RKO (cell line): ENCODE measurements at regions not wholly inside any gene's neighbourhood (a gene's known extent, or its start where the extent isn't known, plus 50 kb on each side); places are given as distances from the start of the nearest gene placed in this dataset.

Experiments used
- DNase-seq: peaks from one replicate; pipeline ENCODE4 v3.0.0-alpha.2; 2016; ENCODE audit warnings: low spot score

DNA sequence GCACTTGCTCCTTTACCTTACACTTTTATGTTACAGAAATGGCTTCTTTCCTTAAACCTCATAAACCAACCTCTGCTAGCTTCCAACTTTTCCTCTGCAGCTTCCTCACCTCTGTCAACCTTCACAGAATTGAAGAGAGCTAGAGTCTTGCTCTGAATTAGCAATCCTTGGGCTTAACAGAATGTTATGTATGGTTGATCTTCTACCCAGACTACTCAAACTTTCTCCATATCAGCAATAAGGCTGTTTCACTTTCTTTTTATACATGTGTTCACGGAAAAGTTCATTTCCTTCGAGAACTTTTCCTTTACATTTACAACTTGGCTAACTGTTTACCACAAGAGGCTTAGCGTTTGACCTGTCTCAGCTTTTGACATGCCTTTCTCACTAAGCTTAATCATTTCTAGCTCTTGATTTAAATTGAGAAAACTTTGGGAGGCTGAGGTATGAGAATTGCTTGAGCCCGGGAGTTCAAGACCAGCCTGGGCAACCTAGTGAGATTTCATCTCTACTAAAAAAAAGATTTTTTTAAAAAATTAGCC lies 207.3 kb downstream of the BMP7 start:
- DNase-seq, result no peak

GRCh38 chr20:57060407-57061050 lies 205.9 kb downstream of the BMP7 start:
- DNase-seq, result no peak

DNA sequence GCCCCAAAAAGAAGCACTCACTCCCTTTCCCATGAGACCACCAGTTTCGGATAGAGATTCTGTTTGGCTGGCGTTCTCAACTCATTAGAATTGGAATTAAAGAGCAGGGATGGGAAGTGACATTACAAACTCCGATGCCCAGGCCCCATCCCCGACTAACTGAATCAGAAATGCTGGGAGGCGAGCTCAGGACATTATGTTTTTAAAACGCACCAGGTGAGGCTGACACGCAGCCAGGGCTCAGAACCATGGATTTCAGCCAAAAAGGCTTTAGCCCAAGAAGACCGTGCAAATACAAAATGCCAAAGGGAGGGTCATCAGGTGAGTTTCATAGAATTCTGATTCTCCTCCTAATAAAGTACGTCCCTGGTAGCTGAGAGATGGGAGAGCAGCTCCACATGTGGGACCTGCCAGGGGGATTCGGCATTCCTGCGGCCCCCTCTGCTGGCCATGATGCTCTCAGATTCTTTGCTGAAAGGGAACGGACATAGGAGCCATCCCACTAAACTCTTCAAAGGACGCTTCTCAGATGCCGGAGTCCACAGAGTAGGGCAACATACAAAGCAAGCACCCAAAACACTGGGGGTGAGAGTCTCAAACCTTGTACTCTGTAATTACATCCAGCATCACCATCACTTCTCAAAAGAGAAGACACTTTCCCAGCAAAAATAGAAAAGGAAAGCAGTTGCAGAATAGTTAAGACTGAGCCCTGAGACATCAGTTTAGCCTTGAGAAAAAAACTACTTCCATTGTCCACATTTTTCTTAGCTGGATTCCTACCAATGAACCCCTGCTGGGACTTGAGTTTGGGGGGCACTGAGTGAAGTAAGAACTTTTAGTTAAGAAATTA lies 205.2 kb downstream of the BMP7 start:
- DNase-seq, result peak; percentile 21

DNA sequence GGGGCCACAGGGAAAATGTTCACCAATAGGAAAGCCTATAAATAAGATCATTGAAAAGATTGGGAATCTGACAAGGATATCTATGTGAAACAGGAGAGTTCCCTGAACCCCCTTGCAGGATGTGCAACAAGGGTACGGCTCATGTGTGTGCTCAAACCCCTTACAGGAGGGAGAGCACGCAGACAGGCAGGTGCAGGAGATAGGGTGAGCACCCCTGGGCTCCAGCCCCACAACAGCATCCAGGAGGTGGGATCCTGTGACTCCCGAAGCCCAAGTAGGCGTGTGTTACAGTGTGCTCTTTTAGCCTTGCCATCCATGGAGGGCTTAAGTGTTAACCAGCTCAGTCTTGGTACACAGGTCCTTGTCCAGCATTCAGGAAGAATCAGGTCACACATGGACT lies 204.2 kb downstream of the BMP7 start:
- DNase-seq, result no peak

GRCh38 chr20:57062696-57063270 lies 203.7 kb downstream of the BMP7 start:
- DNase-seq, result no peak

DNA sequence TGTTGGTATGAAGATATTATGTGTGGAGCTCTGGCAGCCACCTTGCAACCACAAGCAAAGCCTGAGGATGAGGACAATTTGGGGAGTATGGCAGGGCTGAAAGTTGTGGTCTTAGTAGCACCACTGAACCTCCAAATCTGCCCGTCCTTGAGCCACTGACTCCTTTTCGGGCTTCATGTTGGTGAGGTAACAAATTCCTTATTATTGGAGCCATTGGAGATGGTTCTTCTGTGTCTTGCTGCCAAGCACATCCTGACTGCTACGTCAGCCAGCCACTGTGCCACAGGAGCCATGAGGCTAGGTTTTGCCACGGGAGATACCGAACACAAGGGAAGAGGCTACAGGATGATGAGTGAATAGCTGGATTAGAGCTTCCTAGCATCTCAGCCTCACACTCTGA lies 201.6 kb downstream of the BMP7 start:
- DNase-seq, result no peak

- DNase-seq, result no peak
Observed at GRCh38 chr20:57065646-57066045, 200.8 kb downstream of the BMP7 start.

DNA sequence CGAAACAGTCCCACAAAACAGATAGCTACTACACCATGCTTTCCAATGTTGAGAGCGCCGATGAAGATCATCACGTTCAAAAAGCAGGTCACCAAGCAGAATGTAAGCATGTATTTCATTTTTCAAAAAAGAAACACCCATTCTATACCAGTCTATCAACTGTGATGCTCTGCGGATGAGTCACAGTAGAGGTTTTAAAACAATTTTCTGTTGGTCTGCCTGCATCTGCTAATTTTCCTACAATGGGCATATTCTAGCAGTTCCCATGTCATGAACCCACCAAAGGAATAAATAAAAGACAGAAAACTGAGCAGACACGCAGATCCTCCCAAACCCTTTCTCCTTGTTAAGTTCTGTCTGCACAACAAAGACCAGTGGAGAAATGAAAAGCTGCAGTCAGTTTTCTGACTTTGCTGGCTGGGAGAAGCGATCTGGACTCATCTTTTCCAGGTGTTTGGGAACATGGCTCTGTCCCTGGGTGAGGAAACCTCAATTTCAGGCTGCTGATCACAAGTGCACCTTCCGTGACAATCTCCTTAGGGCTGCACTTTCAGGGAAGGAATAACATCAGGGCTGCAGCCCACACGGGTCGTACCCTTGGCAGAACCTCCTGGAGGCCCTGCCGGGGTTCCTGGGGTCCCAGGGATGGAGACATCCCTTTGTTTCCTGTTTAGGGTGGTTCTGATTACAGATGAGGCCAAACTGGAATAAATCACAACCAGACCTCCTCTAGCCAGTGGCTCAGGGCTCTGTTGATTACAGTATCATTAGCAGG lies 200.1 kb downstream of the BMP7 start:
- DNase-seq, result no peak

DNA sequence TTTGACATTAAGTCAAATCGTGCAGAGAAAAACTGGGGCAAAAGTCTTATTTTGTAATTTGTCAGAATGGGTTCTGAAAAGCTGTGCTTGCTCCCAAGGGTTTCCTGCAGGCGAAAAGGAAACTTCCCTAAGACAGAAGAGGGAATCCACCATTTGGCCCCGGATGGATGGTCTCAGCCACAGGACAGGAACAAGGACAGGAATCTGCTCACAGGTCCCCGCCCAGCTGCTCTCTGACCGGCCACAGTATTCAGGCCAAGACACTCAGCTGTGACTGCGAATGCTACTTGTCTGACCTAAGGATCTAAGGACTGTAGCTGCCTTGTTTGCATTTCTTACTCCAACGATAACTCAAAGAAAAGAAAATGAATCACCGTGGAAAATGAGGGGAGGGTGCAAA lies 197.0 kb downstream of the BMP7 start:
- no peak for DNase-seq

DNA sequence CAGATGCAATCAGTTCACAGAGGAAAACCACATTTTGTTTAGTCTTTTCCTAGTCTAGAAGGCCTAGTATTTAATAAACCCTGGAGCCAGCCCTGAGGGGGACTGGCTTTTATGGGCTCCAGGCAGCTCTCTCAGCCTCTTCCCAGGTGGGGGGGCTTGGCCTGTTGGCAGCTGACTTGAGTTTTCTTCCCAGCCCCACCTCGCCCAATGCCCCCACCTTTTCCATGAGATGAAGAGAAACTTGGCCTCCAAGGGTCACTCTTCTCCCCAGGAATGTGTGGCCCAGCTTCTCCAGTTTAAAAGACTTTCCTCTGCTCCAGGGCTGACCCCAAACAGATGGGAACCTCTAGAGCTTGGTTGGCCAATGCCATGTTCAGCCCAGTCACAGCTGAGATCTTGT lies 196.1 kb downstream of the BMP7 start:
- no peak for DNase-seq

GRCh38 chr20:57071283-57071731 lies 195.1 kb downstream of the BMP7 start:
- no peak for DNase-seq

DNA sequence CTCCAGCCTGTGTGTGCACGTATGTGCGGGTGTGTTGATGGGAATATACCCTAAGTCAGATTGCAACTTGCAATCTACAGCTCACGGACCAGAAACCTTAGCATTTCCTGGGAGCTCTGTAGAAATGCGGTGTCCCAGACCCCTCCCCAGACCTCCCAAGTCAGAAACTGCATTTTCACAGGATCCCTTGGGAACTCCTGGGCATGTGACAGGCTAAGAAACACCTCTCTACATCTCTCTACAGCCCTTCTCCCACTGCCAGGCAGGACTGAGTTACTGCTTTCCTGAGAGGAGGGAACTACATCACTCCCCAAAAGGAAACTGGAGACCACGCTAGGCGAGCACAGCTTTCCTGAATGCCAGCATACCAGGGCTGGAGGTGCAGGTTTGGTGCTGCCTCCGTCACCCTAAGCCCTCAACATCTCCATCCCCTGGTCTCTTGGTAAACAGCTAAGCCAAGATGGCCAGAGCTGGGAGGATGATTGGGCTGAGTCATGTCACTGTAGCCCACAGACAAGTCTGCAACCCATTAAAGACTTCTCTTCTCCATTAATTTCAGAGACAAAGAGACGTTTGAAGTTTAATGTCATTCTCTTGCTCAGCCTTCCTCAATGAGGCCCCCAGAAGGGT lies 194.4 kb downstream of the BMP7 start:
- DNase-seq, result no peak

- no peak for DNase-seq
Observed at GRCh38 chr20:57073402-57073801, 193.0 kb downstream of the BMP7 start.

DNA sequence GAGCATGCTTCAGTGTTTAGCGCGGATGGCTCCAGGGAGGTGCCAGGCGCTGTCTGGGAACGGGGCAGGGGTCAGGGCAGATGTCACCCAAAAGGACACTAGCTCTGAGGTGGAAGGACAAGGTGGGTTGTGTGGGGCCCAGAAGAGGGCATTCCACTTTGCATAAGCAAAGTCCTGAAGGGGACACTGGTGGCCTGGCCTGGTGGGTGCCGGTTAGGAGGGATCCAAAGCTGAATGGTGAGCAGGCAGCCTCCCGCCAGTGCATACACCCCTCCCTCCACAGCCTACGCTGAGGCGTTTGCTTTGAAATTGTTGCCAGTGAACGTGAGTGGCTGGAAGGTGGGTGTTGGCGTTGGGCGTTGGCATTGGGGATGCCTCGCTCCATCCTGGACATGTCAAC lies 192.1 kb downstream of the BMP7 start:
- DNase-seq, result no peak

DNA sequence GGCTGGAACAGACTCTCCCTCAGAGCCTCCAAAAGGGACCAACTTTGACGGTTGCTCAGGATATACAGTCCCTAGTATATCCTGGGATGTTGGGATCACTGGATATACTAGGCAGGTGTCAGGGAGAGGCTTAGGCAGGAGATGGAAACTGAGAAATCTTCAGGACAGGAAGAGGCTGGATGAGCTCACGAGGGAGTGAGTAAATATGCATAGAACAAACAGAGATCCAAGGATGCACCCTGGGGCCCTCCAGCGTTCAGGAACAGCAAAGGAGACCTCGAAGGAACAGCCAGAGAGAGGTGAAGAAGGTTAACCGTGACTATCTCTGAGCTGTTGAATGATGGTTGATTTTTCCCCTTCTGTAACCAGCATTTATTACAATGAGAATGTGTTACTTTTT lies 191.3 kb downstream of the BMP7 start:
- DNase-seq, result no peak

DNA sequence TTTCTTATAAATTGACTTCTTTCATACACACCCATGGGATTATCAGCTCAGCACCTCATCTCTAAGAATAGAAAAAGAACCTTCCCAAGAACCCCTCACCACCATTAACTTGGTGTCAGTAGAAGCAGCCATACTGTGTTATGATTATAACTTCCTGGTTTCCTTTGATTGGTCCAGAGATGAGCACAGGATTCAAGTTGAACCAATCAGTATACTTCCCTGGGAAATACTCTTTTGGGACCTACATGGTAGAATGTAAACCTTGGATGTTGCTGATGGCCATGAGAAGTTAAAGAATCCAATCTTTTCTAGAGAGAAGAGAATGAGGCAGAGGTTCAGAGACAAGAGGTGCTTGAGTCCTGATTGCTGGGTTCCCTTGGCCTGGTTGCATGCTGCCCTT lies 190.8 kb downstream of the BMP7 start:
- no peak for DNase-seq

GRCh38 chr20:57076152-57076652 lies 190.2 kb downstream of the BMP7 start:
- peak; percentile 46 for DNase-seq

- no peak for DNase-seq
Observed at GRCh38 chr20:57076951-57077350, 189.5 kb downstream of the BMP7 start.

GRCh38 chr20:57078116-57078515 lies 188.3 kb downstream of the BMP7 start:
- DNase-seq, result no peak

DNA sequence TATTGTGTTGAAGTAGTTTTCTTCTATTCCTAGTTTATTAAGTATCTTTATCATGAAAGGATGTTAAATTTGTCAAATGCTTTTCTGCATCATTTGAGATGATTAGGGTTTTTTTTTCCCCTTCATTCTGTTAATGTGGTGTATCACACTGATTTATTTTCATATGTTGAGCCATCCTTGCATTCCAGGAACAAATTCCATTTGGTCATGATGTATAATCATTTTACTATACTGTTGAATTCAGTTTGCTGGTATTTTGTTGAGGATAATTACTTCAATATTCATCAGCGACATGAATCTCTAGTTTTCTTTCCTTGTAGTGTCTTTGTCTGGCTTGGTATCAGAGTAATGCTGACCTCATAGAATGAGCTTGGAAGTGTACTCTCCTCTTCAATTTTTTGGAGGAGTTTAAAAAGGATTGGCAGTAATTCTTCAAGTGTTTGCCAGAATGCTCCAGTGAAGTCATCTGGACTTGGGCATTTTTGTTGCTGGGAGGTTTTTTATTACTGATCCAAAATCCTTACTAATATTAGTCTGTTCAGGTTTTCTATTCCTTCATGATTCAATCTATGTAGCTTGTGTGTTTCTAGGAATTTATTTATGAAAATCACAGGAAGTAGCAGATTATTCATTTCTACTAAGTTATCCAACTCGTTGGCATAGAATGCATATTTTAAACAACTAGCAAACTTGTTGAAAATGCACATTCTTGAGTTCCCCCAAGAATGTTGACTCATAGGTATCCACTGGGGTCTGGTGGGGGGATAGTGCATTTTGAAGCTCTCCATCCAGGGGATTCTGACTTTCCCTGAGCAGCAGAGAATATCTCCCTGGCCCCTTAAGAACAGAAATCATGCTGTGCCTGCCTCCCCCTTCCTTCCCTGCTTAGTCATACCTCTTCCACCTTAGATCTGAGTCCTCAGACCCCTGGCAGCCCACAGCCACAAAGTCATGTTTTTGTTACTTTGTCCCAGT lies 187.1 kb downstream of the BMP7 start:
- DNase-seq, result no peak
